ENCODE measurements at regions not wholly inside any gene's neighbourhood (a gene's known extent, or its start where the extent isn't known, plus 50 kb on each side); places are given as distances from the start of the nearest gene placed in this dataset.

DNA sequence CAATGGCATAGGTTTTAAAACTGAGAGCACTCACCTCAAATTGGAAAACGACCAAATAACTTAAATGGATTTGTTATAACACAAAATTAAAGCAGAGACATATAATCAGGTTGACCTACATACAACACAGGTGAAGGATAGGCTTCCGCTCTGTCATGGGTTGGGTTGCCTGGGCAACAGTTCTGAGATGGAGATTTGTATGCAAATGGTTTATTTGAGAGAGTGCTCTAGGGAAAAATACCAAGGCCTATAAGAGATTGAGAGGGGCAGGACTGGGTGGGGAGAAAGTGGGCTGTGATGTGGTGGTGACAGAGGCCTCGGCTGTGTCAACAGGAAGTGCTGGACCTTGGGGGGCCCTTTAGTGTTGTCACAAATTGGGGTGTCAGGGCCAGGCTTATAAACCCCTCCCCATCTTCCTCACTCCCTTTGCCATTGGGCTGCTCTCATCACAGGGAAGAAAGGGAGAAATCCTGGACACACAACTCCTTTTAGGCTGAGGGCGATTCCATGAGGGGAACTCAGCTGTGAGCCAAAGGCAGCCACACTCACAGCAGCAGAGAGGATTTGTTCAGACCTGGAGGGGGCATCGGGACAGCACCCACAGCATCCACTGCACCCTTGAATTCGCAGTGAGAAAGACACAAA is 105.4 kb upstream of the LYZL1 start:
- no peak for DNase-seq
- H3K4me3 Mint-ChIP-seq, result no peak overlapping the region
- no peak overlapping the region for H3K27ac Mint-ChIP-seq
- H3K36me3 Mint-ChIP-seq, result no peaks in the 10 kb centered on the region
- peaks cover 15% of the 10 kb centered on the region for H3K27me3 Mint-ChIP-seq
- H3K4me1 Mint-ChIP-seq, result no peaks in the 10 kb centered on the region
- H3K9me3 Mint-ChIP-seq, result no peaks in the 10 kb centered on the region

- no peak overlapping the region for H3K27ac Mint-ChIP-seq
- H3K36me3 Mint-ChIP-seq, result no peaks in the 10 kb centered on the region
- no peaks in the 10 kb centered on the region for H3K4me1 Mint-ChIP-seq
- no peak for DNase-seq
- H3K27me3 Mint-ChIP-seq, result peaks cover 15% of the 10 kb centered on the region
- no peak overlapping the region for H3K4me3 Mint-ChIP-seq
- no peaks in the 10 kb centered on the region for H3K9me3 Mint-ChIP-seq
These were observed 104.5 kb upstream of the LYZL1 start for GRCh38 chr10:29184205-29185000.

DNA sequence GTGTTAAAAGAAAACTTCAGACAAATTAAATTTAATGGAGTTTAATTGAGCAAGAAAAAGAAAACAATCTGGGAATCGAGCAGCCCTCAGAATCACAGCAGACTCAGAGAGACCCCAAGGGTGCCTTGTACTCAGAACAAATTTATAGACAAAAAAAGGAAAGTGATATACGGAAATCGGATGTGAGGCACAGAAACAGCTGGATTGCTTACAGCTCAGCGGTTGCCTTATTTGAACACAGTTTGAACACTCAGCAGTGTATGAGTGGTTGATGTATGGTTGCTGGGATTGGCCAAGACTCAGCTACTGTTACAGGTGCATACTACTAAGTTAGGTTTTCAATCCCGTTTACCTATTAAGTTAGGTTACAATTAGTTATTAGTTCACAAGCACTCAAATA is 103.8 kb upstream of the LYZL1 start:
- Mint-ChIP-seq H3K27ac (no peak overlapping the region), H3K9me3 (no peaks in the 10 kb centered on the region), H3K4me1 (no peaks in the 10 kb centered on the region), H3K27me3 (peaks cover 15% of the 10 kb centered on the region), H3K36me3 (no peaks in the 10 kb centered on the region), H3K4me3 (no peak overlapping the region)
- no peak for DNase-seq

- Mint-ChIP-seq H3K4me1 (no peaks in the 10 kb centered on the region), H3K27ac (no peak overlapping the region), H3K4me3 (no peak overlapping the region), H3K36me3 (no peaks in the 10 kb centered on the region), H3K9me3 (no peaks in the 10 kb centered on the region), H3K27me3 (peaks cover 15% of the 10 kb centered on the region)
- DNase-seq, result no peak
These were observed 102.6 kb upstream of the LYZL1 start for GRCh38 chr10:29186221-29186620.

- no peaks in the 10 kb centered on the region for H3K9me3 Mint-ChIP-seq
- H3K27ac Mint-ChIP-seq, result no peak overlapping the region
- no peaks in the 10 kb centered on the region for H3K36me3 Mint-ChIP-seq
- no peaks in the 10 kb centered on the region for H3K4me1 Mint-ChIP-seq
- DNase-seq, result no peak
- no peak overlapping the region for H3K4me3 Mint-ChIP-seq
- peaks cover 19% of the 10 kb centered on the region for H3K27me3 Mint-ChIP-seq
These were observed 99.6 kb upstream of the LYZL1 start for GRCh38 chr10:29189256-29189655.

DNA sequence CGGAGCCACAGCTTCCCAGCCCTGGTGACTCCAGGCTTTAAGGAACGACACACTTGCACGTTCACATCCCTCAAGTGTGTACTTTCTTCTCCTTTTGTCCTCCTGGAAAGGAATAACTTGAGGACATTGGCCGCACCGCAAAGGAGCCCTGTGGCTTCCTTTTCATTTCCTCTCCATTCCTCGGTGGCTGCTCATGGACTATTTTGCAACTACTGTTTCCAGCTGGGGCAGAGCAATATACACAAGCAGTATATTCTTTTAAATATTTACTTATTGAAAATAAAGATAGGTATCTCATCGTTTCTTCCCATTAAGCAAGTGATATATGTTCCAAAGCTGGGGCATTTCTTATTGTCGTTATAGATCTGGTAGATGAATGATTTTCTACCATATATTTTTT is 97.2 kb upstream of the LYZL1 start:
- no peaks in the 10 kb centered on the region for H3K4me1 Mint-ChIP-seq
- H3K27ac Mint-ChIP-seq, result no peak overlapping the region
- H3K4me3 Mint-ChIP-seq, result no peak overlapping the region
- DNase-seq, result no peak
- H3K27me3 Mint-ChIP-seq, result peaks cover 14% of the 10 kb centered on the region
- no peaks in the 10 kb centered on the region for H3K9me3 Mint-ChIP-seq
- H3K36me3 Mint-ChIP-seq, result no peaks in the 10 kb centered on the region

DNA sequence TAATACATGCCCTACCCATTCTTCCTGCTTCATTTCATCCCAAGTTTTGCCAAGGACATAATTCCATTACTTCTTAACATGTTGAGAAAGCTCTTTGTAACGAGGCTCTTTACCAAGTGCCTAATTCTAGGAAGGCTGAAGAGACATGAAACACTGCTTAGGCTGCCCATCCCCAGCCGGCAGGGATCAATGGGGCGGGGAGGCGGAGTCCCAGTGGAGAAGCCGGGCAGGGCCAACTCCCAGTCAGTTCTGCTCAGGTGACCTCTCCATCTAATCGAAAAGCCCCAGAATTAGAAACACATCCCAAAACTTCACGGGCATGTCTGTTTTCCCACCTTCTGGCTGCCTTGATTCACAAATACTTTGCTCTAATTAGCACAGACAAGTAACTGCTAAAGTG is 89.5 kb upstream of the LYZL1 start:
- DNase-seq, result no peak
- Mint-ChIP-seq H3K27ac (no peak overlapping the region), H3K36me3 (no peaks in the 10 kb centered on the region), H3K9me3 (no peaks in the 10 kb centered on the region), H3K27me3 (peaks cover 18% of the 10 kb centered on the region), H3K4me3 (no peak overlapping the region), H3K4me1 (no peaks in the 10 kb centered on the region)

- H3K4me1 Mint-ChIP-seq, result no peaks in the 10 kb centered on the region
- H3K9me3 Mint-ChIP-seq, result no peaks in the 10 kb centered on the region
- no peak overlapping the region for H3K27ac Mint-ChIP-seq
- no peaks in the 10 kb centered on the region for H3K36me3 Mint-ChIP-seq
- no peak overlapping the region for H3K4me3 Mint-ChIP-seq
- H3K27me3 Mint-ChIP-seq, result peaks cover 25% of the 10 kb centered on the region
- no peak for DNase-seq
These were observed 88.8 kb upstream of the LYZL1 start for GRCh38 chr10:29199941-29200679.

- Mint-ChIP-seq H3K36me3 (no peaks in the 10 kb centered on the region), H3K4me3 (no peak overlapping the region), H3K9me3 (no peaks in the 10 kb centered on the region), H3K4me1 (no peaks in the 10 kb centered on the region), H3K27ac (no peak overlapping the region), H3K27me3 (peaks cover 38% of the 10 kb centered on the region)
- no peak for DNase-seq
These were observed 86.4 kb upstream of the LYZL1 start for GRCh38 chr10:29202386-29202940.

GRCh38 chr10:29203432-29203831 is 85.4 kb upstream of the LYZL1 start:
- Mint-ChIP-seq H3K4me1 (no peaks in the 10 kb centered on the region), H3K4me3 (no peak overlapping the region), H3K36me3 (no peaks in the 10 kb centered on the region), H3K27me3 (peaks cover 42% of the 10 kb centered on the region), H3K9me3 (no peaks in the 10 kb centered on the region), H3K27ac (no peak overlapping the region)
- DNase-seq, result no peak

DNA sequence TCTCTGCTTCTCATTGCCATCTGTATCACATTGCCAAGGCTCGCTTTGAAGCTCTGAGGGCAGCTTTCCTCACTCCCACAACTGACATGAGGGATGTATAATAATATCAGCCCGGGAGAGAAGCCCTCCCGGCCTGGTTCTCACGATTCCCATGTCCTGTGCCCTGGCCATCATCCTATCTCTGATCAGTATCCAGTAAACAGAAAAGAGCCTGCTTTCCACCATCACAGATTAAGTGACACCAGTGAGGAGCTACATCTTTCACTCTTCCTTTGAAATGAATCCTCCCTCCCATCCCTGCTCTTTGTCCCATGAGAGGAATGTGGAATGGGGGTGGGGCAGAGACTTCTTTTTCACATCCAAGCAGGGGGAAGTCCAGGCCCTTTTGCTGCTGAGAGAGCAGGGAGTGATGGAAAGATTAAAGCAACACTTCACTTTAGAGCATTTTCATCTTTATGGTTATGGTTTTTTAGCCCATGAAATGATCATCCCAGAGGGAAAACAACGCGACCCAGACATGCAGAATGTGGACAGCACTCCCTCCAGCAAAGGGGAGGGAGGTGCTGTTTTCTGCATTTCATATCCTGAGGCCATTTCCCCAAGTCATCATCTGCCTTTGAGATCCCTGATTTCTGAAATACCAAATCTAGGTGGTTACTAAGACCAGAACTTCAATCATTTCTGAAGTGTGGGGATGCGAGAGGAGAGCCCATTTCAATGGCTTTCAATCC is 84.6 kb upstream of the LYZL1 start:
- H3K27me3 Mint-ChIP-seq, result peaks cover 42% of the 10 kb centered on the region
- H3K4me1 Mint-ChIP-seq, result no peaks in the 10 kb centered on the region
- H3K9me3 Mint-ChIP-seq, result no peaks in the 10 kb centered on the region
- no peak overlapping the region for H3K4me3 Mint-ChIP-seq
- H3K36me3 Mint-ChIP-seq, result no peaks in the 10 kb centered on the region
- DNase-seq, result no peak
- H3K27ac Mint-ChIP-seq, result no peak overlapping the region

DNA sequence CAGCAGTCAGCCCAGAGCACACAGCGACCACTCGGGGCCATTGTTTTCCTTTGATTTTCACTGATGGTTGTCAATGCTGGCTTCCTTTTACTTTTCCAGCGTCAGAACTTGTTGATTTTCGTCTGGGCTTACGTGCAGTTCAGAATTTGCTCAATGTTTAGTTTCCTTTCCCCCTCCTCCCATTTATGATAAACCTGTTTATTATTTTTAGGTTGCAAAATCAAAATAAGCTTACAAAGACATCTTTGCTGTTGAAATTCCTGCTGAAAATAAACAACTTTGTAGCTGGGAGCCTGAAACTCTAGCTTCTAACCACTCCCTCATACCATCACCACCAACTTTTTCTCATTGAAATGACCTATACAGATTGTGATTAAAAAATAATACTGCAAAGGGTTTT is 83.1 kb upstream of the LYZL1 start:
- Mint-ChIP-seq H3K27ac (no peak overlapping the region), H3K9me3 (peaks cover 3% of the 10 kb centered on the region), H3K4me3 (no peak overlapping the region), H3K27me3 (peaks cover 42% of the 10 kb centered on the region), H3K4me1 (no peaks in the 10 kb centered on the region), H3K36me3 (no peaks in the 10 kb centered on the region)
- no peak for DNase-seq

GRCh38 chr10:29208845-29209244 is 80.0 kb upstream of the LYZL1 start:
- Mint-ChIP-seq H3K4me1 (no peaks in the 10 kb centered on the region), H3K27ac (no peak overlapping the region), H3K36me3 (no peaks in the 10 kb centered on the region)

DNA sequence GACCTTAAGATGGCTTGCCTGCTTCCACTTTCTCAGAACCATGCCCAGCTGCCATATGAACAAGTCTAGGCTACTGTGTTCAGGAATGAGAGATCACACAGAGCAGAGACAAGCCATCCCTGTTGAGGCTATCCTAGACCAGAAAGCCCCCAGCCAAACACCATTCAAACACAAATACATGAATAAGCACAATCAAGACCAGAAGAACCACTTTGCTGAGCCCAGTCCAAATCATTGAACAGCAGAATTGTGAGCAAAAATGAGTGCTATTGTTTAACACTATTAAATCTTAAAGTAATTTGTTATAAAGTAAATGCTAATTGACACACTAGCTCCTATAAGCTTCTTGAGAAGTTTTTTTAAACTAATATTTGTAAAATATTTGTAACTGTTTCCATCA is 79.0 kb upstream of the LYZL1 start:
- no peaks in the 10 kb centered on the region for H3K4me1 Mint-ChIP-seq
- no peaks in the 10 kb centered on the region for H3K36me3 Mint-ChIP-seq
- no peak for DNase-seq
- peaks cover 19% of the 10 kb centered on the region for H3K27me3 Mint-ChIP-seq
- peaks cover 3% of the 10 kb centered on the region for H3K9me3 Mint-ChIP-seq
- no peak overlapping the region for H3K4me3 Mint-ChIP-seq
- no peak overlapping the region for H3K27ac Mint-ChIP-seq

More at GRCh38 chr10:29208845-29209244, 80.0 kb upstream of the LYZL1 start:
- H3K4me3 Mint-ChIP-seq, result no peak overlapping the region
- H3K27me3 Mint-ChIP-seq, result peaks cover 24% of the 10 kb centered on the region
- DNase-seq, result no peak
- peaks cover 3% of the 10 kb centered on the region for H3K9me3 Mint-ChIP-seq
